ENCODE measurements at regions not wholly inside any gene's neighbourhood (a gene's known extent, or its start where the extent isn't known, plus 50 kb on each side); places are given as distances from the start of the nearest gene placed in this dataset.

DNA sequence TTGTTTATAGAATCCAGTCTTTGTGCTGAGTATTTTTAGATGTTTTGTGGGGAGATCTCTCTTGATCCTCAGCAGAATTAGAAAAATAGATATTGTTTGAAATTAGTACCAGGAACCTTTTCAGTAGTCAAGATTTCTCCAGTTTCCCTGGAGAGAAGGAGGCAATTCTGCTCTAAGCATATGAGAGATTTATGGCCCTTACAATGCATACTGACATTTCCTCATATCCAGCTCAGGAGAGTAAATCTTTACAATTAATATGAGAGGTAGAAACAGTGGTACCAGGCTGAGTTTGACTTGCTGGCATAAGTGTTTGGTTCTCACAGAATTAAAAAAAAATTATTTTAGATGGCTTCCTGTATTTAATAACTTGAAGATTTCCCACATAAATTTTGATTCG lies 239.1 kb upstream of the SGO1 start:
- DNase-seq (no peak), ATAC-seq (ENCODE audit: poor library complexity) (no peak)
- intact Hi-C loops (cut with DNase I): no loop called here

DNA sequence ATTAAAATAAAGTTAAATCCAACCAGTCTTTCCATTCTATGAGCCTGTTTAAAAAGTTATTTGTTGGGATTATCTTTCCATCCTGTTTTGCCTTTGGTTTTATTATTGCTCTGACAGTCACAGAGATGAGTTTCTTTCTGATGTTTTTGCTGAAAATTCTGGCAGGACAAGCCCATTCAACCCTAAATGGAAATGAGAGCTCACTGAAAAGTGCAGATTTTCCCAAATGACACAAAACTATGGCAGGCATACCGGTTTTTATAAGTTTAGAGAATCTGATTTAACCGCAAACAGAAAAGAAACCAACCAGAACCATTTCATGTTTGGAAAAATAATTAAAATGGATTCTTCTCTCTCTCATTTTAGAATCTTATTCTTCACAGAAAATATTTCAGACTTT lies 238.1 kb upstream of the SGO1 start:
- intact Hi-C loops (cut with DNase I): no loop called here
- no peak for ATAC-seq (ENCODE audit: poor library complexity)
- no peak for DNase-seq

DNA sequence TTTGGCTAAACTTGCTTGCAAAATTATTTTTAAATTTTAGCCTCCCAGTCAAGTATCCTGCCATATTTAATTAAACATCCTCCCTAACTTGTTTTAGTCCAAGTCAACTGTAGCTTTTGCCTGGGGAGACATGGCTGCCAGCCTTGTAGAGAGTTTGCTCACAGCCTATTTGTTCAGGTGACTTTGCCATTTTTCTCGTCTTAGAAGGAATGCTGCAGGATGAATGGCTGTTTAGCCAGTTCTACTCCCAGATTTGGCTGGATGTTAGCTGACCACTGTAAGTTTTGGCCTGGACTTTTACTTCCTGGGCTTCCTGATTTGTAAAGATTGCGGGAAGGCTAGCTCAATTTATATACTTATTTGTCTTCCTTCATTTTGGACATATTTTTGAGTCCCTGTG lies 236.4 kb upstream of the SGO1 start:
- intact Hi-C loops (cut with DNase I): no loop called here
- ATAC-seq (ENCODE audit: poor library complexity) (no peak), DNase-seq (no peak)

DNA sequence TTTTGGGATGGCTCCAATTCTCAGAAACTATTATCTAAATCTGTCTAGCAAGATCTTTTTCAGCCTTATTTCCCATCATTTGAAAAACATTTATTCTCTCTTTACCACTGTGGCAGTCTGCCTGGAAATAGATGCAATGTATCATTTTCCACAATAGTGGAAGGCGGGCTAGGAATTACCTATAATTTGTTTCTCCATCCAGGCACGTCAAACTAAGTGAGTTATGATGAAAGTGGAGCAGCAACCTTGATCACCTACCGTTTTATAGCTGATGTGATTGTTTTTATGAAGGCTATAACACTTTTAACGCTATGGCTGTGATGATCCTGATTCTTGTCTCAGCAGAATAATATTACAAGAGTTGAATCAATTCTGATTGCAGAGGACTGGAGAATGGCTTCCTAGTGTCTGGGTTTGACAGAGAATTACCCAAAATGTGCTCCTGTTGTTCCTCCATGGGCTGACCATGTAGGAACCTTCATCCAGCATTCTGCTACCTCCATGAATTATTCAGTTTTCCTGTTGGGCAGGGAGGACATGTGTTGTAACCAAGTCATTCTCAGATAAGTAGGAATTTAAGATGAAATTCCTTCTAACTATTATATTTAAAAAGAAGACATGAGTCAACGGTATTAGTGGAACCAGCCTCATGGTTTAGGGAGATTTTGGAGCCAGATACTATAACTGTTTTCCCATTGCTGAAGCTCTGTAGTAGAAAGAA lies 231.5 kb upstream of the SGO1 start:
- intact Hi-C loops (cut with DNase I): no loop called here
- no peak for ATAC-seq (ENCODE audit: poor library complexity)
- DNase-seq: no peak

DNA sequence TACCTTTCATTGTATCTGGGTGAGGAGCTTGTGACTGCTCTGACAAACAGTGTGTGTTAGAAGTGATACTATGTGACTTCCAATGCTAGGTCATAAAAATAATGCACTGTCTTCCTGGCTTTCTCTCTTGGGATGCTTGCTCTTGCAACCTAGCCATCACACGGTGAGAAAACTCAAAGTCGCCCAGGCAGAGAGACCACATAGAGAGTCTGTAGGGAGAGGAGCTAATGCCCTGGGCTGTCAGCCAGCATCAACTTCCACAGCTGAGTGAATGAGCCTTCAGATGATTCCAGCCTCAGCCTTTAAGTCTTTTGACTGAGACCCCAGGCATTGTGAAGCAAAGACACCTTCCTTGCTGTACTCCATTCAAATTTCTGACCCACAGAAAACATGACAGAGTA lies 220.6 kb upstream of the SGO1 start:
- intact Hi-C loops (cut with DNase I): no loop called here
- no peak for ATAC-seq (ENCODE audit: poor library complexity)

DNA sequence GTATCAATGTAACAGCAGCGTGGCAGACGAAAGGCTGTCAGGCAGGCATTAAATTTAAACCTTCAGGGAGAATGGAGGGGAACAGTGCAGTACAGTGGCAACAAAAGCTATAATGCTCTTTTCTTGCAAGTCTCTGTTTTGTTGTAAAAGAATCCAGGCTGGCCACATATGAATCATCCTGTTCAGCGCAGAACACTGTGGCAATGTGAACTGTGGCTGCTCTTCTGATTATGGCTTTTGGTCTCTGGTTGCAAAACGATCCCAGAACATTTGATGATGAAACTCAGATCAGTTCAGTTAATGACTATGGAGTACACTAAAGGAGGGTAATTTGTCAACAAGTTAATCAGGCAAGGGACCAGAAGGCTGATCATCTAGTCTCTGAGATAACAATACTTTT lies 219.7 kb upstream of the SGO1 start:
- ATAC-seq (ENCODE audit: poor library complexity): no peak
- intact Hi-C loops (cut with DNase I): no loop called here

More for the DNA sequence above, 220.6 kb upstream of the SGO1 start:
- no peak for DNase-seq

DNA sequence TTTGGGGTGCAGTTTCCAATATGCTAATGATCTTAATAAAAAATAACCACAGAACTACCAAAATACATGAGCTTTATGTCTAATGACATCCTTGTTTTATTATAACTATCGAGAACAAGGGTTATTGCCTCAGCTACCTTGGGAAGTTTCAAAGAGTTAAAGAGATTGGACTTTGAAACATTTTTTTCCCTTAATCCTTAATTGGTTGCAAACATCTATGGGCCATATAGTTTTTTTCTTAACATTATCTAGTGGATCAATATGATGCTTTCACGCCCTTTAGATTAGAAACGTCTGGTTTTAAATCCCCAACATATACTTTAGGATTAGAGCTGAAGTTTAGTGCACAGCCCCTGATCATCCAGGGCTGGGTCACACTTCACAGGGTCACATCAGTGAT lies 219.2 kb upstream of the SGO1 start:
- intact Hi-C loops (cut with DNase I): no loop called here
- ATAC-seq (ENCODE audit: poor library complexity) (no peak), DNase-seq (no peak)

More for the DNA sequence above, 219.7 kb upstream of the SGO1 start:
- no peak for DNase-seq

DNA sequence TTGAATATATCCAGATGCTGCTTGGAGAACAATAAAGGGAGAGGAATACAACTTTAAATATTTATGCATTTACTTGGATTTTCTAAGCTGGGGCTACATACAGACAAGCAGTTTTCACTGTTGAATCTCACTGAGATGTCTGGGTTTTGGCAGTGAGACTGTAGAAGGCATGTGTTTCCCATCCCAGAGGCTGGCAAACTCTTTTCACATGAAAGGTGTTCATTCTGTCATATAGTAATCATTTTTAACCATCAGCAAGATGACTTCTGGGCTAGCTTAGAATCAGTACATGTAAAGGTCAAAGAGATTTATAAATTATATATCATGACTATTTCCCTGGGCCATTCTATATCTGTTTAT lies 218.7 kb upstream of the SGO1 start:
- DNase-seq: no peak
- no peak for ATAC-seq (ENCODE audit: poor library complexity)
- intact Hi-C loops (cut with DNase I): no loop called here

DNA sequence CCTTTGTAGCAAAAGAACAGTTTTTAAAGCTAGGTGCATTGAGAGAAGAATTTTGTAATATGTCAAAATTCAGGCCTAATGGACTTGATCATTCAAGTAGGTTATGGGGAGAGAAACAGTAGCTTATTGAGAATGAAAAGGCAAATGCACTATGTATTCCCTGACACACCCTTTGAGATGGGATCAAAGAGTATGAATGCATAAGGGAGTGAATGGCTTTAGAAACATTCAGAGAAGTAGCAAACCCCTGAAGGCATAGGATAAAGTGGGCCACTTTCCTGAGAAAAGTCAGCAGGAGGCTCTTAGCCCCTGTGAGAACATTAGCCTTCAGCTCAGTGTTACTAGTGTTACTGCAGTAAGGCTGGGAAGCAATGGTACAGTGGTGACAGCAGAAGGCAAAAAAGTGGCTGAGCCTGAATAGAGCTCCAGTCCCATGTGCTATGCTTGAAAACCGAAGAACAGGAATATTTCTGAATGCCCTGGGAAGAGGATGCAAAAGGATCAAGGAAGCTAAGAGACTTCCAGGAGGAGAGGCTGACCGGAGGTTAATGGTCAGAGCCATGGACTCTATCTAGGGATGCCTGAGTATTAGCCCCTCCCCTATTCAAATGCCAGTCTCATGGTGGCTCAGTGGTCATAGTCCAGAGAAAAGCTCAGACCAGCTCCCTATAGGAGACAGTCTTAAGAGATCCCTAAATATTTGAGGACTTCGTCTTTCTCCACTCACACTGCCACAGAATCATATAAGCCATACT lies 218.2 kb upstream of the SGO1 start:
- intact Hi-C loops (cut with DNase I): no loop called here
- DNase-seq (no peak), ATAC-seq (ENCODE audit: poor library complexity) (no peak)

DNA sequence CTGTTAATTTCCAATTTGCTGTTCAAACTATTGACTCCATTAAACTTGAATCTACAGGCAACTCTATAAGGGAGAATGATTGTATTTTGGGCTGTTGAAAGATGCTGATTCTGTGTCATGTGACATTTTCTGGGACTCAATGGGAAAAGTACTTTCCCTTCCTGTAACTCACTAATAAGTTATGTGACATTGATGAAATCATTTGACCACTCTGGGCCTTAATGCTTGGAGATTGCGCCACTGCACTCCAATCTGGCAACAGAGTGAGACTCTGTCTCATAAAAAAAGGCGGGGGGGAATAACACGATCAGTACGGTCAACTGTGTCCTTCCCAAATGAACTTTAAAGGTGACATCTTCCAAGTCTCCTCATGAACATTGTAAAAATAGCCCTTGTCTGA lies 215.2 kb upstream of the SGO1 start:
- intact Hi-C loops (cut with DNase I): no loop called here
- no peak for ATAC-seq (ENCODE audit: poor library complexity)
- DNase-seq: no peak

DNA sequence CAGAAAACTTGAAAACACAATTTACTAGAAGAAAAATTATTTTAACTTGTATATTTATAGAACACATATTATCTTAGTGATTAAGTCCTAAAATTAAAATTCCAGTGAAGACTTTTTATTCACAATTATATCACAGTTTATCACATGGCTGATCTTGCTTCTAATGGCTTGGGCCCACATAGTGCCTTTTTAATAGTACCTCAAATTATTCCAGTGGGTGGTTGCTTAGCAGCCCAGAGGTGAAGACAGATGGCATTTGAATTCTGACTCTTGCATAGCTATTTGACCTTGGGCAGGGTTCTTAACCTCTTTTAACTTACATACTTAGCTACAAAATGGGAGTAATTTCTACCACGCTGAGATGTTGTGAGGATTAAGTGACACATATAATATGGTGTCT lies 214.7 kb upstream of the SGO1 start:
- intact Hi-C loops (cut with DNase I): no loop called here
- ATAC-seq (ENCODE audit: poor library complexity): no peak
- DNase-seq: no peak

DNA sequence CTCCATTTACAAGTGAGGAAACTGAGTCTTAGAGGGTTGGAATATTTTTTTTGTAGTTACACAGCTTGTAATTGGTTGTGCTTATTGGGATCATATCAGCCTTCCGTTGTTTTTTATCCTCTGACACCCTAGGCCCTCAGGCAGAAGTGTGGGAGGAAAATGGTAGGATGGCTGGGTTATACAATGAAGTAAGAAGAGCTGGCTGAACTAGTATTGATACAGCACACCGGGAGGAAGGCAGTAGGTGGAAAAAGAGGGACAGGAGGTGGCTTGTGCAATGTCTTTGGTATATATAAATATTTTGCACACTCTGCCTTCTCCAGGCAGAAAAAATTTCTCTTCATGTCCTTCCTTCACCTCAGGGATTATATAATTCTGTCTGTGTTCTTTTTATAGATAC lies 214.3 kb upstream of the SGO1 start:
- DNase-seq (no peak), ATAC-seq (ENCODE audit: poor library complexity) (no peak)
- intact Hi-C loops (cut with DNase I): no loop called here

DNA sequence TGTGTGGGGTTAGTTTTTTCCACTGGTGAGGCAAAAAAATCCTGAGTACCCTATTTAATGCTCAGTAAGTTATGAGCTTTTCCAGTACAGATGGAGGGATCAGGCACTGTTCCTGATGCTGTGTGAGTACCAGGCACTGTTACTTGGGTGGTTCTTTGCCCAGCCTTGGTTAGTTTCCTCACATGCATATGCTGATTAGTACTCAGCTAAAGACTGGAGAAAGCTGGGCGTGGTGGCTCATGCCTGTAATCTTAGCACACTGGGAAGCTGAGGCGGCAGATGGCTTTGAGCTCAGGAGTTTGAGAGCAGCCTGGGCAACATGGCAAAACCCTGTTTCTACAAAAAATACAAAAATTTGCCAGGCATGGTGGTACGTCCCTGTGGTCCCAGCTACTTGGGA lies 210.3 kb upstream of the SGO1 start:
- DNase-seq: no peak
- no peak for ATAC-seq (ENCODE audit: poor library complexity)
- intact Hi-C loops (cut with DNase I): no loop called here

DNA sequence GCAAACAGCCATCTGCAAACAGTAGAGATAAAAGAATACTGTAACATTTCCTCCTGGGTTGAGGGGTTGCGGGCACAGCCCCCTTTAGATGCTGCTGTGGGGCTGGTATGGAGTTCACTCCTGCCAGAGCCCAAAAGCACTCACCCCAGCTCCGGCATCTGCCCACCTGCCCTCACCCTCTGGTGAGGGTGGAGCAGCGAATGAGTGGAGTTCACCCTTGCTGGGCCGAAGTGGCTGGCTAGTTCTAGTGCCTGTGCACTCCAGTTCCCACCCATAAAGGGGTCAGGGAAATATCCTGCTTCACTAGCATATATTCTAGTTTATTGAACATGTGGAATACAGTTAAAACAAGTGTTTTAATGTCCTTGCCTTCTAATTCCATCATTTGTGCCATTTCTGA lies 209.7 kb upstream of the SGO1 start:
- DNase-seq: no peak
- intact Hi-C loops (cut with DNase I): no loop called here
- ATAC-seq (ENCODE audit: poor library complexity): no peak

DNA sequence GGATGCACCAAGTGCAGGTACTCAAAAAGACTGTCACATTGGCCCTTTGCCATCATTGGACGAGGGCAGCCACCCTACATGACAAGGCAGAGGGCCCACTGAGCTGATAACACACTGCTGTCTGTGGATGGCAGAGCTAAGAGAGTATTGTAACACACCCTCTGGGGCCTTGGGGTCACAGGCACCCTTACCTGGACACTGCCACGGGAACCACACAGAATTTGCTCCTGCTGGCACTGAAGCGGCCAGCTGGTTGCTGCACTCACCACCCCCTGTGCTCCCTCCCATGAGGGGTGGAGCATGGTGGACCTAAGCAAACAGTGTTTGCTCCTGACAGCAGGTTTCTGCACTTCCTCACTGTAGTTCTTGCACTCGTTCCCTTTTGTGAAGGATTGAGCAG lies 208.2 kb upstream of the SGO1 start:
- no peak for DNase-seq
- intact Hi-C loops (cut with DNase I): no loop called here
- ATAC-seq (ENCODE audit: poor library complexity): no peak

DNA sequence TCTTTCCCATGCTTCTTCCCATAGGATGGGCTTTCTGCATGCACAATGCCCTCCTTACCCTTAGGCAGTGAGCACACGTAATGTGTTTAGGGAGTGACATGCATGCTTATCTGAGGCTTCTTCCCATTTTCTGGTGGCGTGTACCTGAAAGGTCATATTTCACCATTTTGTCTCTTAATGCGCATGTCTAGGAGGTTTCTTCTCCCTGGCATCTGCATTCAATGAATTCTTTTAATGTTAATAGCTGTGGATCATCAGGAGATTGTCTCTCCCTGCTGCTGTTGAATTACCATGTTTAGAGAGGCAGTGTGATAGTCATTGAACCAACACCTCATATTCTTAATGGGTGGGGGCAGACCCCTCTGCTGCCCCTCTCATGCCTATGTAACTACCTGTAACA lies 205.6 kb upstream of the SGO1 start:
- intact Hi-C loops (cut with DNase I): no loop called here
- no peak for ATAC-seq (ENCODE audit: poor library complexity)
- DNase-seq: no peak

DNA sequence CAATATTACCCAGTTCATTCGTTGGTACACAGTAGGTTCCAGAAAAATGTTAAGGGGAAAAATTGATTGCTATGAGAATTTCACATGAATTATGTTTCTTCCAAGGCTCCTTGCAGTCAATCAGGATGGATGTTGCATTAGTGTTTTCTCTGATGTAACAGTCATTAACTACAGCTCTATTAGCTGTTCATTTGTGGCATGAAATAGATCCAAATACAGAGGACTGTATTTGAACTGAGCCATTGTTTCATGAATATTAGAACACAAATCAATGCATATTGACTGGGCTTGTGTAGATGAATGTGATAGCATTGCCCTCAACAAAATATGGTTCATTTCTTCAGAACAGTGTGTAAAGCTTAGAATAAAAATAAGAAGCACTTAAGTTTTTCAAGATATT lies 203.0 kb upstream of the SGO1 start:
- ATAC-seq (ENCODE audit: poor library complexity) (no peak), DNase-seq (no peak)
- intact Hi-C loops (cut with DNase I): no loop called here

DNA sequence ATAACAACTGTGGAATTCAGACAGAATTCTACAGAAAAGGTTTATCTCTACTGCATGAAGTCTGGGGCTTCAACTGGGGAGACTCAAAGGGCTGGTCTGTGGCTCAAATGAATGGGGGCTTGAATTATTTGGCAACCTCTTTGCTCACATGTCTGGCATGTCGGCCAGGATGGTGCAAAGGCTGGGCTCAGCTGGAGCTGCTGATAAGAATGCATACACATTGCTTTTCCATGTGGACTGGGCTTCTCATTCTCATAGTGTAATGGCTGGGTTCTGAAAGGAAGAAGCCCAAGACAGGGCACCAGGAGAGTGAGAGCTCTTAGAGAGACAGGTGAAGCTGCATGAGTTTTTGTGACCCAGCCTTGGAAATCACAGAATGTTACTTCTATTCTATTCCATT lies 194.3 kb upstream of the SGO1 start:
- intact Hi-C loops (cut with DNase I): no loop called here
- DNase-seq (no peak), ATAC-seq (ENCODE audit: poor library complexity) (no peak)

DNA sequence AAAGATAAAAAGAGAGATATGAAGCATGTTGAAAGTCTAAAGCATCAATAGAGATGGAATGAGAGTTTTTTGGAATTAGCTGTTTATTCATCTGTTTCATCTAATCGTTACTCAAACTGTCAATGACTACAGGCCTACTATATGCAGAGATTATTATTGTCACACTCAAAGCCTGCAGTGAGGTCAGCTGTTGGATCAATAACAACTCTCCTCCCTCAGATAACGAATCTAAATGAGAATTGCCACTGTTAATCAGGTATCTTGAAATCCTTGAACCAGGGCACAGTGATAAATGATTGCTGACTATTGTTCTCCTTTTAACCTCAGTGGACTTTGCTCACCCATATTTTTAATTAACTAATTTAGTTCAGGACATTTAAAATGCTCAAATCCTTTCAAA lies 192.3 kb upstream of the SGO1 start:
- no peak for ATAC-seq (ENCODE audit: poor library complexity)
- no peak for DNase-seq
- intact Hi-C loops (cut with DNase I): no loop called here

DNA sequence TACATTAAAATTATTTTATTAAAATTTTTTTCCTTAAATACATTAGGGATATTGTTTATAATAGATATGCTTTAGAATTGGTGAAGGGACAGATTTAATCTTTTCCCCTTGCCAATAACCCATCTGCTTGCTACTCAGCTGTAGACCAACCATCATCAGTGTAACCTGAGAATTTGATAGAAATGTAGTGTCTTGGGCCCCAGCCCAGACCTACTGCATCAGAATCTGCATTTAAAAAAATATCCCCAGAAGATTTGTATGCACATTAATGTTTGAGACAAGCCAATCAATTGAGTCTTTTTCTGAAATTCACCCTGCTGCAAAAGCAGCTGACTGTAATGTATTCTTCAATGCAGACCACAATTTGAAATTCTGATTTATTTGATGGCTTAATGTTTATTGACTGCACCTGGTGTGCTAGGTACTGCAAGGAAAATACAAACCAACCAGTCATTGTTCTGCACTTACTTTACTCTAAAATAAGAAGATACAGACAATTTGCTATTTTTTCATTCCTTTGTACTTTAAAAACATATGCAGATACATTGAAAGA lies 190.7 kb upstream of the SGO1 start:
- no peak for DNase-seq
- ATAC-seq (ENCODE audit: poor library complexity): no peak
- intact Hi-C loops (cut with DNase I): no loop called here

DNA sequence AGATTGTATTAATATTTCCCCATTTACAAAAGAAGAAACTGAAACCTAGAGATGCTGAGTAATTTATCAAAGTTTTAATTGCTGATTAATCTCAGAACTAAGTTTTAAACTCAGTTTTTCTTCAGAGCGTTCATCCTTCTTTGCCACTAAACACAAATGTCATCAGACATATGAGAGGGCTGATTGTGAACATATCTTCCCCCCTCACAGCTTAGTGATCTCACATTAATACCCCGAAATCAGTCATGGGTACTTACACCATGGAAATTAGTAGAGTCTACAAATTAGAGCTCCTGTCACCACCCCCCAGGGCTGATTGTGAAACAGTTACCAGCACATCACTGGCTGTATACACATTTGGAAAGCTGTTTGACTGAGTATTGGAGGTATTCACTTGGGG lies 189.3 kb upstream of the SGO1 start:
- no peak for ATAC-seq (ENCODE audit: poor library complexity)
- intact Hi-C loops (cut with DNase I): no loop called here
- DNase-seq: no peak
